ENCODE measurements at regions not wholly inside any gene's neighbourhood (a gene's known extent, or its start where the extent isn't known, plus 50 kb on each side); places are given as distances from the start of the nearest gene placed in this dataset.

GRCh38 chr10:90674928-90675327 lies 182.9 kb downstream of the HTR7 start:
- no peaks in the 10 kb centered on the region for H3K9me3 ChIP-seq
- no peak overlapping the region for H3K4me3 ChIP-seq
- WGBS, 5 donors, result 45 to 70% (median 61%) methylated on average over 5 of the region's 5 CpGs
- intact Hi-C loops (cut with DNase I; ENCODE audit: low total_unique reads), result no loop called here
- no peaks in the 10 kb centered on the region for H3K36me3 ChIP-seq
- no peak overlapping the region for H3K27ac ChIP-seq
- no peaks in the 10 kb centered on the region for H3K27me3 ChIP-seq
- DNase-seq, result peak in 1 of 2 donors; percentile 34
- TF ChIP-seq POLR2AphosphoS5 (IDR thresholded peaks at IDR 0.05), result peak in 2 of 3 donors; percentile 24 to 51
- TF ChIP-seq CTCF (IDR thresholded peaks at IDR 0.05), result no peak
- peak; percentile 42 for TF ChIP-seq EP300 (IDR thresholded peaks at IDR 0.05)
- no peaks in the 10 kb centered on the region for H3K4me1 ChIP-seq

- intact Hi-C loops (cut with DNase I; ENCODE audit: low total_unique reads), result no loop called here
- Histone ChIP-seq H3K27me3 (no peaks in the 10 kb centered on the region), H3K4me3 (no peak overlapping the region), H3K36me3 (no peaks in the 10 kb centered on the region), H3K9me3 (no peaks in the 10 kb centered on the region), H3K27ac (no peak overlapping the region), H3K4me1 (no peaks in the 10 kb centered on the region)
- no peak for DNase-seq
- no peak for TF ChIP-seq EP300 (IDR thresholded peaks at IDR 0.05)
- no peak for TF ChIP-seq CTCF (IDR thresholded peaks at IDR 0.05)
- no peak for TF ChIP-seq POLR2A (IDR thresholded peaks at IDR 0.05)
- no peak for TF ChIP-seq POLR2AphosphoS5 (IDR thresholded peaks at IDR 0.05)
- WGBS, 5 donors, result 70 to 77% (median 73%) methylated on average over 2 of the region's 2 CpGs
Observed at GRCh38 chr10:90675621-90676020, 182.2 kb downstream of the HTR7 start.
